ENCODE measurements at regions not wholly inside any gene's neighbourhood (a gene's known extent, or its start where the extent isn't known, plus 50 kb on each side); places are given as distances from the start of the nearest gene placed in this dataset.

DNA sequence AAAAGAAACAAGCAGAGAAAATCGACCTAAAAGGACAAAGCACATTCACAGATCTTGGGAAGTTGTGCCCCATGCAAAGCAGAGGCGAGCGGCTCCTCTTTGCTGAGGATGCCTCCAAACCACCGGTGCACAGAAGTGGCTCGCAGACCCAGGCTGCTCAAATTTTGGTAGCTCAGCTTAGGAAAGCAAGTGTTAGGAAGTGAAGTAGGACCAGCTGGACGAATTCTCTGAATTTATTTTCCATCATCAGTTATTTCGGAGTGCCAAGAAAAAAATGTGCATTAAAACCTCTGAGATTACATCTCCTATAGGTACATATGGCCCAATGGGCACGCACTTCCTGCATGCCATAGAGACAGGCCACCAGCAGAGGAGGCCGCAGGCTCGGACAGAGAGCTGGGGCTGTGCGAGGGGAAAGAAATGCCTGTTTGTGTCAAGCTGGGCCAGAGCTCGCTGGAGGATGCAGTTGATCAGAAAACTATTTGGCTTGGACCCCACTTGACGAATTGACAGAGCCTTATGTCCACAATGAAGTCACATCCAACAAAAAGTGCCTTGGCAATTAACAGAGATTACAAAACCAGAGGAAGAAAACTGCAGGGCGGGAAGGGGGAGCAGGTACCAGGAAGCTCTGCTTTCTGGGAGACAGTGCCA is 122.3 kb upstream of the LYZL2 start:
- H3K27ac ChIP-seq (ENCODE audit: low read depth in 1 of 2, low read length in 2 of 2), result no peak overlapping the region
- no peak overlapping the region for H3K9ac ChIP-seq (ENCODE audit: insufficient read depth, low read length, poor library complexity, severe bottlenecking)
- H3K4me3 ChIP-seq (replicated peaks in 1 of 3; ENCODE audit: low read depth in 2 of 3, low read length in 3 of 3), result no peak overlapping the region
- peaks cover 4 to 6% (median 5%) of the 10 kb centered on the region in 3 donors for H3K27me3 Mint-ChIP-seq (ENCODE audit: low read depth in 3 of 3)
- H3K36me3 Mint-ChIP-seq, result no peaks in the 10 kb centered on the region
- DNase-seq, result no peak
- no peaks in the 10 kb centered on the region for H3K79me2 ChIP-seq (ENCODE audit: insufficient read depth, low read length)
- H3K36me3 ChIP-seq (replicated peaks in 1 of 2; ENCODE audit: control insufficient read depth in 1 of 2, insufficient read depth in 2 of 2, low read length in 2 of 2), result no peaks in the 10 kb centered on the region
- no peak overlapping the region for H3K4me3 Mint-ChIP-seq
- no peaks in the 10 kb centered on the region for H4K20me1 ChIP-seq (ENCODE audit: insufficient read depth, low read length)
- no peak overlapping the region for H3K4me2 ChIP-seq (replicated peaks; ENCODE audit: extremely low read depth, low read length, poor library complexity, severe bottlenecking)
- H3K27ac Mint-ChIP-seq, result no peak overlapping the region
- no peak overlapping the region for H2AFZ ChIP-seq (ENCODE audit: insufficient read depth, low read depth, low read length, poor library complexity, severe bottlenecking)
- no peaks in the 10 kb centered on the region for H3K9me3 ChIP-seq (replicated peaks in 1 of 2; ENCODE audit: control insufficient read depth in 1 of 2, insufficient read depth in 1 of 2, low read length in 2 of 2)
- H3K9me3 Mint-ChIP-seq, result peaks cover 0 to 2% (median 0%) of the 10 kb centered on the region in 7 donors
- no peaks in the 10 kb centered on the region for H3K27me3 ChIP-seq (ENCODE audit: control insufficient read depth in 2 of 2, insufficient read depth in 2 of 2, low read length in 2 of 2)
- no peaks in the 10 kb centered on the region for H3K4me1 ChIP-seq (ENCODE audit: control insufficient read depth in 1 of 2, insufficient read depth in 2 of 2, low read length in 2 of 2)
- peaks cover 6% of the 10 kb centered on the region for H3K4me1 Mint-ChIP-seq
- intact Hi-C loops (cut with micrococcal nuclease), result loop anchor here in 1 of 2 donors (10.0 kb wide), 1 partner anchor 1063 kb away; no protein-coding TSS in a partner anchor
- TF ChIP-seq CTCF (IDR thresholded peaks at IDR 0.05), result no peak
- WGBS (ENCODE audit: insufficient coverage), result 65% methylated on average over 10 of the region's 14 CpGs

DNA sequence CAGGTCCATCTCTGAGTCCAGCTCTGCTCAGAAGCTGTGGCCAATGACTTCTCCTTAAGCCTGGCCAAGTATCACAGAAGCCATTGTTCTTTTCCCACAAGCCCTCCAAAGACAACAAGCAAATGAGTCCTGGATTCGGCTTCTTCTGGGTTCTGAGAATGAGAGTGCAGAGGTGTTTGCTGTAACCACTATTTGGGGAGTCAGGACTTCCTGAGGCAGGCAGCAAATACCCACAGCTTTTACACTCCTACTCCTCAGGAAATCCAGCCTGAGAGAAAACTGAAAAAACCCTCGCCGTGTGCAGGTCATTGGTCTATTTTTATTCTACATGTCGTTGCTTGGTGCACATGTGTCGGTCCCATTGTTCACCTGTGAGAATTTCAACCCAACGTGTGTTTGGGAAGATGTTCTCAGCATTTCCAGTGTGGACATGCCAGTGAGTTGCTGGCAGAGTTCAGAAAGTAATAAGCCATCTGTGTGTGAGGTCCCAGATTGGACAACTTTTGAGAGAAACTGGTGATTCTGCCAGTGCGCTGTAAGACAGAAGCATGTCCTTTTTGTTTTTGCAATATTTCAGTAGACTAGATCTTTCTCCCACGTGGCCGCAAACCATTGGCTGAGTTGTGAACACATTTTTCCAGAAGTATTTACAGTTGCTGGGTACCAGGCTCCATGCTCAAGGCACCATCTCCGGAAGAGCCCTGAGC is 121.6 kb upstream of the LYZL2 start:
- no peak overlapping the region for H3K27ac Mint-ChIP-seq
- TF ChIP-seq CTCF (IDR thresholded peaks at IDR 0.05), result no peak
- H3K9me3 Mint-ChIP-seq, result no peaks in the 10 kb centered on the region
- no peaks in the 10 kb centered on the region for H3K9me3 ChIP-seq (replicated peaks in 1 of 2; ENCODE audit: control insufficient read depth in 1 of 2, insufficient read depth in 1 of 2, low read length in 2 of 2)
- no peak overlapping the region for H3K4me3 Mint-ChIP-seq
- H4K20me1 ChIP-seq (ENCODE audit: insufficient read depth, low read length), result no peaks in the 10 kb centered on the region
- no peak overlapping the region for H3K4me3 ChIP-seq (replicated peaks in 1 of 3; ENCODE audit: low read depth in 2 of 3, low read length in 3 of 3)
- H3K36me3 Mint-ChIP-seq, result no peaks in the 10 kb centered on the region
- no peaks in the 10 kb centered on the region for H3K36me3 ChIP-seq (replicated peaks in 1 of 2; ENCODE audit: control insufficient read depth in 1 of 2, insufficient read depth in 2 of 2, low read length in 2 of 2)
- H3K4me2 ChIP-seq (replicated peaks; ENCODE audit: extremely low read depth, low read length, poor library complexity, severe bottlenecking), result no peak overlapping the region
- H3K79me2 ChIP-seq (ENCODE audit: insufficient read depth, low read length), result no peaks in the 10 kb centered on the region
- DNase-seq, result no peak
- no peaks in the 10 kb centered on the region for H3K27me3 ChIP-seq (ENCODE audit: control insufficient read depth in 2 of 2, insufficient read depth in 2 of 2, low read length in 2 of 2)
- no peak overlapping the region for H3K9ac ChIP-seq (ENCODE audit: insufficient read depth, low read length, poor library complexity, severe bottlenecking)
- intact Hi-C loops (cut with micrococcal nuclease), result loop anchor here in 1 of 2 donors (10.0 kb wide), 1 partner anchor 1064 kb away; no protein-coding TSS in a partner anchor
- H3K4me1 ChIP-seq (ENCODE audit: control insufficient read depth in 1 of 2, insufficient read depth in 2 of 2, low read length in 2 of 2), result no peaks in the 10 kb centered on the region
- H3K27ac ChIP-seq (ENCODE audit: low read depth in 1 of 2, low read length in 2 of 2), result no peak overlapping the region
- peaks cover 4 to 8% (median 5%) of the 10 kb centered on the region in 3 donors for H3K27me3 Mint-ChIP-seq (ENCODE audit: low read depth in 3 of 3)
- H3K4me1 Mint-ChIP-seq, result peaks cover 6% of the 10 kb centered on the region
- WGBS (ENCODE audit: insufficient coverage), result 34% methylated on average over 9 of the region's 10 CpGs
- peak overlapping the region; percentile 29 for H2AFZ ChIP-seq (ENCODE audit: insufficient read depth, low read depth, low read length, poor library complexity, severe bottlenecking)

Data from CD14-positive monocyte (primary cell).